NAMALWA (cell line): ENCODE measurements at regions not wholly inside any gene's neighbourhood (a gene's known extent, or its start where the extent isn't known, plus 50 kb on each side); places are given as distances from the start of the nearest gene placed in this dataset.
"Not testable (repeated sequence)": the region's sequence is repeated elsewhere in the genome, so short reads cannot be mapped to it uniquely, and the experiment has no call there.

Experiments used
- DNase-seq: peaks from one replicate; pipeline ENCODE4 v3.0.0-alpha.2; 2015; ENCODE audit warnings: low spot score

- no peak for DNase-seq
Measured at GRCh38 chr16:17743578-17743977, 272.8 kb upstream of the XYLT1 start.

DNA sequence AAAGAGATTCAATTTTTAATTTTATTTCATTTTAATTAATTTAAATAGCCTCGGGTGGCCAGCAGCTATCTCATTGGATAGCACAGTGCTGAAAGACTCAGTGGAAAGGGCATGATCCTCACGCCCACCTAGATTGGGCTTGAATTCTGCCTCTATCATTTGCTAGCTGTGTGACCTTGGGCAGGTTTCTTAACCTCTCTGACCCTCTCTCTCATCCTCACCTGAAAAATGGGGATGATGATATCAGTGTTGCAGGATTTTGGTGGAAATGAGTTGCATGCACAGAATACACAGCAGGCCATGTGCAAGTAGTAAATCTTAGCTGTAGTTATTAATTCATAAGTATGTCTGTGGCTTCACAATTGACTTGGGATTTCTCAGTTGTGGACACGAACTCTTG lies 272.4 kb upstream of the XYLT1 start:
- DNase-seq = no peak

DNA sequence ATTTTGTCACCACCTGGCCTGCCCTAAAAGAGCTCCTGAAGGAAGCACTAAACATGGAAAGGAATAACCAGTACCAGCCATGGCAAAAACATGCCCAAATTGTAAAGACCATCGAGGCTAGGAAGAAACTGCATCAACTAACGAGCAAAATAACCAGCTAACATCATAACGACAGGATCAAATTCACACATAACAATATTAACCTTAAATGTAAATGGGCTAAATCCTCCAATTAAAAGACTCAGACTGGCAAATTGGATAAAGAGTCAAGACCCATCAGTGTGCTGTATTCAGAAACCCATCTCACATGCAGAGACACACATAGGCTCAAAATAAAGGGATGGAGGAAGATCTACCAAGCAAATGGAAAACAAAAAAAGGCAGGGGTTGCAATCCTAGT lies 264.3 kb upstream of the XYLT1 start:
- not testable (repeated sequence) for DNase-seq

DNA sequence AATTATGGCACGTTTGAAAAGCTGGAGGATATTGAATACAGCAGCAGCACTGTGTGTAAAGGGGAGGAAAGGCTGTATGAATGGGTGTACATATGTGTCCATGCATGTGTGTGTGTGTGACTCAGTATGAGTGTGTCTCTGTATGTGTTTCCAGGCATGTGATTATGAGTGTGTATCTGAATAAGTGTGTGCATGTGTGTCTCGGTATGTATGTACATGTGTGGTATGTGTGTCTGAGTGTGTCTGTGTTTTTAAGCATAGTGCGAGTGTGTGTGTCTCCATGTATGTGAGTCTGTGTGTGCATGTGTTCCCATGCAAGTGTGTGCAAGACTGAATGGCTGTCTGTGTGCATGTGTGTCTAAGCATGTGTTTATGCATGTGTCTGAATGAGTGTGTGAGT lies 259.1 kb upstream of the XYLT1 start:
- DNase-seq = no peak

- DNase-seq = no peak
Measured at GRCh38 chr16:17728196-17728595, 257.4 kb upstream of the XYLT1 start.

GRCh38 chr16:17724242-17724898 lies 253.6 kb upstream of the XYLT1 start:
- DNase-seq = no peak

DNA sequence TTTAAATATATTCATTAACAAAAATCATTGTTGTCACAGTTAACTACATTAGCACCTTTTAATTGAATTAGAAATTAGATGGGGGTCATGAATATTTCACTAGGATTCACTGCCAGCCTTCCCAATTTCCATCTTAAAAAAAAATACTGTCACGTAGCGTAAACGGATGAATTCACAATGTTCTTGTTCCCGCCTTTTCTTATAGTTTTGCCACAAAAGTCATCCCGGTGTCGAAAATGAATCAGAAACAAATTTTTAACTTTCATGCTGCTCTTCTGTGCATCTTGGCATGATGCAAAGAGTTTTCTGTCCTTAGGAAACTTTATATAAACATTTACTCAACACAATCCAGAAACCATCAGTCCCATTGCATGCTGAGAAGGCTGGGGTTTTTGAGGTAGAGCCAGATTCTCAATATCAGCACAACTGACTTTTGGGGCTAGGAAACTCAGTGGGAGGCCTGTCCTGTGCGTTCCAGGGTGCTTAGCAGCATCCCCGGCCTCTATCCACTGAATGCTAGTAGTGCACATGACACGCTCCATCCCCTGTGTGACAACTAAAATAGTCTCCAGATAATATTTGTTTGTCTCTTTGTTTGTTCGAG lies 252.9 kb upstream of the XYLT1 start:
- DNase-seq = no peak

DNA sequence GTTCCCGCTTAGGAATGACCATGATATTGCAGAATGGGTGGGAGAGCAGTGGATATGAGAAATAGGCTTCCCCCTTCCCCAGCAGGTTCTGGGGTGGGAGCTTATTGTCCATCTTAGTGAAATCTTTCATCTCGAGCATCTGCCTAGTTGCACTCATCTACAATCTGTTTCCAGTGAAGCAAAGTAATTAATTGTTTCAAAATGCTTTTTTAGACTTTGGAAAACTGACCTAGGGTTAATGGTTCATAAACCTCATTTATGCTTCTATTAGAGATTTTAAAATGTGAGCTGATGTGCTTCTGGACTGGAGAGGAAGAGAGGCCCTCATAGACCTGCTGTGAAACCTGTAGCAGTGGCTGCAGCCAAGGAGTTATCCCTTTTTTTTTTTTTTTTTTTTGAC lies 247.7 kb upstream of the XYLT1 start:
- no peak for DNase-seq

DNA sequence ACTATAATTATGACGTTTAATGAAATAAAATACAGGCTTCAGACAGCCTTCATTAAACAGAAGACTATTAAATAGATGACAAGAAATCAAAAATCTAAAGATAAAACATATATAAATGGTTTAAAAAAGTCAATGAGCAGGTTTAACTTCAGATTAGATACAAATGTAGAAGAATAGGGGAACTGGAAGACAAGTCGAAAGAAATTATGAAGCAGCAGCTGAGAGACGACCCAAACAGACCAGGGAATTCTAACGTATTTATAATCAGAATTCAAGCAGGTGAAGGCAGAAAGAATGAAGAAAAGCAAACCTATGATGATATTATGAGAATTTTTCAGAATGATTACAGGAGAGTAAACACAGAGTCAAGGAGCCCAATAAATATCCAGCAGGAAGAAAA lies 235.1 kb upstream of the XYLT1 start:
- no peak for DNase-seq

DNA sequence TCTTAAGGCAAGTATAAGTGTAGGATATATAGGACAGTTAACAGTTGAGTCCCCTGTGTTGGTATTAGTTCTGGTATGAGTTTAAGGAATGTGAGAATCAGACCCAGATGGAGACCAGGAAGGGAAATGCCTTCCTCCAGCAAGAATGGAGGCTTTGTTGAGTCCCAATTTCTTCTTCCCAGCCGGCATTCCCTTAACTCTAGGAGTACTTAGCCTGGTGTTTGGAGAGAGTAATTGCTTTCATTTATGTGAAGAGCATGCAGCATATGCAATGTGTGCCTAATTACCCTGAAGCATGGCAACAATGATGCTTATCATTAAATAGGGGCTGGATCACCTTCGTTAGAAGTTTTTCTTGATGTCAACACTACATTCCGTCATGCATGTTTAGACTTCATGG lies 225.9 kb upstream of the XYLT1 start:
- no peak for DNase-seq

- DNase-seq = no peak
Measured at GRCh38 chr16:17692484-17692883, 221.7 kb upstream of the XYLT1 start.

DNA sequence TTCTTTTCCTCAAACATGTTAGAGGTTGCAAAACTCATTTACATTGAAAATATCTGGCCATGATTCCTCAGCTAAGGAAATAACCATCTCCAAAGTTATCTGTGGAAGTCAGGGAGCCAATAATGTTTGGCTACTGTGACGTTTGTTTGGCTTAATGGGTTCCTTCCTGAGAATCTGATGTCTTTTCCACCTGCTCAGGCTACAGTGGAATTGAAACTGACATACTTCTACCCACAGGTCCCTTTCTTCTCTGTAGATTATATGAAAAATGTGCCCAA lies 221.1 kb upstream of the XYLT1 start:
- no peak for DNase-seq

DNA sequence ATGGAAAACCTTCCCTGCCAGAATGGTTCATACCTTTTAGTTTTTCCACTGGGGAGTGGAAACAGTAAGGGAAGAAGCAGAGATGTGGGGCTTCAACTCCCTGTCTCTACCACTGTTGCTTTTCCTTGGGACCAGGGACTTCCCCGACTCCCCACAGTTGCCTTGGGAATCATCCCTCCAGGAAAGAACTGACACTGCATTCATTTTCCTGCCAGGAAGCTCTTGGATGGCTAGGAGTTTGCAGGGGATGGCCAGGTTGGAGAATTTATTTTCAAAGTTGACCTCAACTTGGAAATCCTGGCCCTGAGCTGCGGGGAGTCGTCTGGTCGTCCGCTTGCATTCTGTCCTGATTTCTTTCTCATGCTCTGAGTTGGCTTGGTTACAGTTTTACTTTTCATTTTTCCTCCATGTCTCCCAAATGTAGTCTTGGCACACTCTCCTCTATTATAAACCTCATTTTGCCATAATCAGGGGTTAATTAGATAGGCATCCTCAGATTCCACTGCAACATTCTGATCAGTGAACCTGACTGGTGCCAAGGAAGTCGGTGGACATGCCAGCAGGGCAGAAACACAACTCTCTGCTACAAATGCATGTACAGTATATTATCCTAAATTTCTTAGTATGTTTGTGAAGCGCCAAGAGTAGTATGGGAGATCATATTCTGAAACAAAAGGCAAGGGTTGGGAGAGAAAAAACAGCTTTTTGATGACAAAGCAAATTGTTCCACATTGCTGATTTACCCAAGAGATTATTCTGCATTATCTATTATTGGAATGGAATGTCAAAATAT lies 220.5 kb upstream of the XYLT1 start:
- DNase-seq = no peak

DNA sequence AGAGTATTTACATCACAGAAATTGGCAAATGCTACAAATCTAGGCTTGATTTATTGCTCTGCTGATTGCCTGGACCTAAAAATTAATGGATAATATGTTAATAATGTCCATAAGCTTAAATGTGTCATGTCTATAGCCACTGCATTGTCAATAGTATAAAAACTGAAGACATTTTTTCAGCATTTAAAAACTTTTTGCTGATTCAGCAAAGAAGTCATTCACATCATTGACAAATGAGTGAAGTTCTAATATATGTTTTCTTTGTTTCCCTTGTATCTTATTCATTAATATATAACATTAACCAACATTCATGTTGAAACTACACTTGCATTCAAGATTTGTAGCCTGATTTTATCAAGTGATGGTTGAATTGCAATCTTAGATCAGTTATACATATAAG lies 214.7 kb upstream of the XYLT1 start:
- DNase-seq = no peak

DNA sequence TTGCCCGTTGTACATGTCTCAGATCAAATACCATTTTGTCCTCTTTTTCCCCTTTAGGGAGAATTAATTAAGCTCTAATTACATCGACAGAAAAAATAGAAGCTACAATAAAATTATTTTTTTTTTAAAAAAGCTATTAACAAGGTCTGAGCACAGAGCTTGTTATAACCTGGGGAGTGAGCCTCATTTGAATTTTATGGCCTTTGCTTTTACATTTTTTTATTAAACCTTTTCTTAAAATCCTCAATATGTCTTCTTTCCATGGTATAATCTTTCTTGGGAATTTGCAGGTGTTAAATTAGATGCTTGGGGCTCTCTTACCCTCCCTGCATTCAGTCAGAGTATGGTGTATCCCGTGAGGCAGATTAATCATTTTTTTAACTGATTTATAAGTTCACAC lies 212.5 kb upstream of the XYLT1 start:
- no peak for DNase-seq

DNA sequence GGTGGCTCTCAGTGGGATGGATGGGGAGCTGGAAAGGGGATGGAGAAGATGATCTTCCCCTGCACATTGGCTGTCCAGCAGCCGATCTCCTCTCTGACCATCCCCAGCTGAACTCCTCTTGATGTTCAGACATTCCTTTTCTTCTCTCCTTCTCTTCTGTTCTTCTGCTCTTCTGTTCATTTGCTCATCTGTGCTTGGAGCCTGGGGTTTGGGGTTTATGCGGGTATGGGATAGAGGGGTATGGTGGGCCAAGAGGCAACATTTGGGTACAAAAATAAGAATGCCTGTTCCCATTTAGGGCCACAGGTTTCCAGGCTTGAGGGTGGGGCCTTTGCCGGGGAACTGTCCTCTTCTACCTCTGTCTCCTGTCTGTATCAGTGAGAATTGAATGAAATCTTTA lies 205.4 kb upstream of the XYLT1 start:
- no peak for DNase-seq

DNA sequence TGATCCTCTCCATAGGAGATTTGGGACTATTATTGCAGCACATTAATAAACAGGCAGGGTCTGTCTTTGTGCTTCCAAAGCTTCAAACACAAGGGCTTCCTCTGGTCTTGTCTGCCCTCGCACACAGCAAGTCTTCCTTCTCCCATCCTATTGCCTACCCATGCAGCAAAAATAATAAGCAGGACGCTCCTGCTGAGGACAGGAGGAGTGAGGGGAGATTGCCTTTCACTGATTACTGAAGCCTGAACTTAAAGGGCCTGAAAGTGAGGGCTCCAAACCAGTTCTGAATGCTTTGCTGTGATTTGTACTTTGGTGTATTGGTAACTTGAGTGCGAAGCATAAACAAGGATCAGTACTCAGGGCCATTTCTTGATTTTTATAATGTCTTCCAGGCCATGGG lies 197.6 kb upstream of the XYLT1 start:
- no peak for DNase-seq

DNA sequence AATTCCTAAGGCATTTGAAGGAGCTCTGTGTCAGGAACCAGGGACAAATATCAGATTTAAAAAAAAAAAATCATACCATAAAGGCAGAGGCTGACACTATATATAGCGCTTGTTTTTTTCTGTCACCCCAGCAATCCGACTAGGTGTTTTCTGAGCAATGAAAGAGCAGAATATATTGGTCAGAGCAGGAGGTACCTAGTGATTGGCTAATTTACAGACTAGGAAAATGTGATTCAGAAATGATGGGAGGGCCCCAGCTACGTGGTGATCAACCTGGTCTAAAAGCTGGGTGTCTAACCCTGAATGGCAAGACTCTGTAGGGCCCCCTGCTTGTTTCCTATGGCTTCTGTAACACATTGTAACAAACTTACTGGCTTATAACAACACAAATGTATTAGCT lies 195.5 kb upstream of the XYLT1 start:
- DNase-seq = no peak

GRCh38 chr16:17658881-17659280 lies 188.1 kb upstream of the XYLT1 start:
- DNase-seq = no peak

GRCh38 chr16:17657045-17657444 lies 186.3 kb upstream of the XYLT1 start:
- DNase-seq = no peak

GRCh38 chr16:17654571-17654970 lies 183.8 kb upstream of the XYLT1 start:
- no peak for DNase-seq

GRCh38 chr16:17654142-17654541 lies 183.4 kb upstream of the XYLT1 start:
- DNase-seq = no peak
